ENCODE measurements at regions not wholly inside any gene's neighbourhood (a gene's known extent, or its start where the extent isn't known, plus 50 kb on each side); places are given as distances from the start of the nearest gene placed in this dataset.
"Not testable (repeated sequence)": the region's sequence is repeated elsewhere in the genome, so short reads cannot be mapped to it uniquely, and the experiment has no call there.

DNA sequence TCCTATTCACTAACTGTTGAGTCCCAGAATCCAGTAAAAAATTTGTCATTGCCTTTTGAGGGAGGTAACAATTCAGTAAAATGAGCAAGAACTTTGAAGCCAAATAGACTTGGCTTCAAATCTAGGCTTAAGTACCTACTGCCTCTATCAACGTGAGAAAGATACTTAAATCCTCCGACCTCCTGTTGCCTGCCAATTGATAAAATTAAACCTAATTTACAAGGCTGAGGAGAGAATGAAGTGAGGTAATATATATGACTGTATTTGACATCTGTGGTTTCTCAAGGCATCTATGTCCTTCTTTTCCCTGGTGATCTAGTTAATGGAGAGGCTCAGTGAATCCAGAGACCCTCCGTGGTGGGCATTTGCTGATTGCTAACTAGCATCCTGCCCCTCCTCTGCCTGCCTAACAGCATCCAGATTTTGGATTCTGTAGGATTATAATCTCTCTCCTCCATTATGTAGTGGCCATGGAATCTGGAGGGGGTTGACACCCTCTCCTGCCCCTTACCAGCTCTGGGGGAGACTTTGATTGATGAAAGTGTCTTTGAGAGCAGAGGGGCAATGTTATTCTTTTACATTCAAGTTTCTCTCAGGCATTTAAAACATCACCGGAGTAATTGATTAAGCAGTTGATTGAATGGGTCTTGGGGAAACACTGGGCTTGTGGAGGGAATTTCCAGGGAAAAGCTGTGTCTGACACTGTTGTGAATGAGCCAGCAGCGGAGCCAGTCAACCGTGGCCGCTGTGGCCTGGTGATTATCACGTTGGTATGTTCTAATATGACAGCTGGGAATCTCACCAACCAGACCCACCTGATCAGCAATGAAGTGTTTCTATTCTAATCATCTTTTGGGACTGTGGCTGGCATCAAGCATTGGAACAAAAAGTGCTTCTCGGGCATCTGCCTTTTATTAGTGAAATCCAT, 140.7 kb upstream of the FAM78B start:
- DNase-seq = peak; percentile 67

DNA sequence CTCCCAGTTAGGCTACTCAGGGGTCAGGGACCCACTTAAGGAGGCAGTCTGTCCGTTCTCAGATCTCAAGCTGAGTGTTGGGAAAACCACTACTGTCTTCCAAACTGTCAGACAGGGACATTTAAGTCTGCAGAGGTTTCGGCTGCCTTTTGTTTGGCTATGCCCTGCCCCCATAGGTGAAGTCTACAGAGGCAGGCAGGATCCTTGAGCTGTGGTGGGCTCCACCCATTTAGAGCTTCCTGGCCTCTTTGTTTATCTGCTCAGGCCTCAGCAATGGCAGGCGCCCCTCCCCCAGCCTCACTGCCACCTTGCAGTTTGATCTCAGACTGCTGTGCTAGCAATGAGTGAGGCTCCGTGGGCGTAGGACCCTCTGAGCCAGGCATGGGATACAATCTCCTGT, 149.5 kb upstream of the FAM78B start:
- not testable (repeated sequence) for DNase-seq

DNA sequence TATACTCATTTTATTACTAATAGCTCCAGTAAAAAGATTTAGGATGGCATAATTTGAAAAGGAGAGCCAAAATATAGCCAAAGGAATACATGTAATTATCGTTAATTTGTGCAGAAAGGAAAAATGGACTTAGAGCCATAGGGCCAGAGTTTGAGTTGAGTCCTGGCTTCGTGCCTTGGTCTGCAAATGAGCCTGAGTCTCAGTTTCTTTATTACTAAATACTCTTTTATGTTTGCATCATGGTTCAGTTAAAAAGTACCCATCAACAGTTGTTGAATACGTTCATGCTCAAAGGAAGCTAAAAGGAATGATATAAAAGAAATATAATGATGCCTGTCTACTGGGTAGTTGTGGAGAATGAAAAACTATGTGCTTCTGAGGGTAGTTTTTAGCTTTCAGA, 155.7 kb upstream of the FAM78B start:
- DNase-seq = no peak

DNA sequence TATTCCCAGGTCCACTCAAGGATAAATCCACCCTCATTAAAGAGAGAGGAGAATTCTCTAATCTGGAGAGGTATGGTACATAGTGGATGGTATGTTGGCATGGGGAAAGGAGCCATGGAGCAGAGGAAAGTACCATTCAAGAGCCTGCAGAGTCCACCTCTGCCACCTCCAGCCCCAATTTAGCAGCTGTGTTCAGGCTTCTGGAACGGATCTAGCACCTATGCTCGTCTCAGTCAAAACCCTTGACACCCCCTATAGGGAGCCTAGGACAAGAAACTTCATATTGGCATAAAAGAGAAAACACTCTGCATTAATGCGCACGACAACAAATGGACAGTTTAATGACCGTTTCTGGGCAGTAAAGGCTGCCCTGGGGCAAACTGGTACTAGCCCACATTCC, 161.1 kb upstream of the FAM78B start:
- DNase-seq = no peak

DNA sequence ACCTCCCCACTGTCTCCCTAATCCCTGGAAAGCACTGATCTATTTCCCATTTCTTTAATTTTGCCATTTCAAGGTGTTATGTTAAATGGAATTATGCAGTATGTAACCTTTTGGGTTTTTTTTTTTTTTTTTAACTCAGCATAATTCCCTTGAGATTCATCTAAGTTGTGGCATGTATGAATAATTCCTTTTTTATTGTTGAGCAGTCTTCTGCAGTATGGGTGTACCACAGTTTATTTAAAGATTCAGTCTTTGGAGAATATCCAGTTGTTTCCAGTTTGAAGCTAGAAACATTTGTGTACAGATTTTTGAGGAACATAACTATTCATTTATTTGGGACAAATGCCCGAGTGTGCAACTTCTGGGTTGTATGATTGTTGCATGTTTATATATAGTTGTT, 162.2 kb upstream of the FAM78B start:
- DNase-seq = no peak

DNA sequence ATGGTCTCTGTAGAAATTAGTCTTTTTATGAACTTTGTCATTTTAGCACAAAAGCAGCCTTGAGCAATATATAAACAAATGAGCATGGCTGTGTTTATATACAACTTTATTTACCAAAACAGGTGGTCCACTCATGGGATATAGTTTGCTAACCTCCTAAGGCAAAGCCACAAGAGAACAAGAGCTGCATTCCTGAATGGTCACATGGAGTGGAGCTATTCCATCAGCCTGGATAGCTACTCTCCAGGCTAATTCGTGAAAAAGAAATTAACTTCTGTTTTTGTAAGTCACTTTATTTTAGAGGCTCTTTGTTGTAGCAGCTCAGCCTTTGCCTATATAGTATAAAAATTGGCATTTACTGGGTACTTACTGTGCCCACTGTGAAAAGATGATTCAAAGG, 163.3 kb upstream of the FAM78B start:
- no peak for DNase-seq

DNA sequence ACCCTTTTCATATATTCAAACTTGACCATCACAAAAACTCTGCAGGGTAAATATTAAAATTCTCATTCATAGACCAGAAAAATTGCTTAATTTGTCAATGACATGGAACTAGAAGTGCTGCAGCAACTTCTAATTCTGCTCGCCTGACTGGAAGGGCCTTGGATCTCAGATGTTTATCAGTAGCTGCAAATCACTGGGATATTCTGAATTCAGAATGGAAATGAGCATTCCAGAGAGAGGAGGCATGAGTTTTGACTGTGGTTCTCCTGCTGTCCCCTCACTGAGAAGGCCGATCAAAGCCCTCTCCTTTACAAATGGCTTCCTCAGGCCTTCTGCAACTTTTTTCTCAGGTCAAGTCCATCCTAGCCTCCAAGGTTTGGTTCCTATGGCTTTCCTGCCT, 171.3 kb upstream of the FAM78B start:
- DNase-seq = no peak

DNA sequence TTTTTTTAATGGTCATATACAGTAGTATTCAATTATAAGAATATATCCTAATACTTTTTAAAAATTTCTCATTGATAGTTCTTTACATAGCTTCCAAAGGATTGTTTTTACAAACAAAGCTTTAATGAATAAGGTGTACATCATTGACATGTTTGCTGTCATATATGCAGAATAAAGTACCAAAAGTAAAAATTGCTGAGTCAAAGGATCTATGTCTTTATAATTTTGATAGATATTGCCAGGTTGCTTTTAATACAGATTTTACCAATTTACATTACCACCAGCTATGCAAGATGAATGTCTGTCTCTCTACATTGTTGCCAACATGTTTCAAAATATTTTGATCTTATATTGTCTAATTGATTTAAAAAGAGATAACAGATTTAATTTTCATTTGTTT, 173.9 kb upstream of the FAM78B start:
- DNase-seq = no peak

DNA sequence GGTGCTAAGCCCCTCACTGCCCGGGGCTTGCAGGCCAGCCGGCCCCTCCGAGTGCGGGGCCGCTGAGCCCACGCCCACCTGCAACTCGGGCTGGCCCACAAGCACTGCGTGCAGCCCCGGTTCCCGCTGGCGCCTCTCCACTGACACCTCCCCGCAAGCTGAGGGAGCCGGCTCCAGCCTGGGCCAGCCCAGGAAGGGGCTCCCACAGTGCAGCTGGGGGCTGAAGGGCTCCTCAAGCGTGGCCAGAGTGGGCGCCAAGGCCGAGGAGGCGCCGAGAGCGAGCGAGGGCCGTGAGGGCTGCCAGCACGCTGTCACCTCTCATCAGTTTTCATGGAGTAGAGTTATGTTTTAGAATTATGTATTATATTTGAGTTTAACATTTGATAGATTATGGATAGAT, 176.5 kb upstream of the FAM78B start:
- no peak for DNase-seq

DNA sequence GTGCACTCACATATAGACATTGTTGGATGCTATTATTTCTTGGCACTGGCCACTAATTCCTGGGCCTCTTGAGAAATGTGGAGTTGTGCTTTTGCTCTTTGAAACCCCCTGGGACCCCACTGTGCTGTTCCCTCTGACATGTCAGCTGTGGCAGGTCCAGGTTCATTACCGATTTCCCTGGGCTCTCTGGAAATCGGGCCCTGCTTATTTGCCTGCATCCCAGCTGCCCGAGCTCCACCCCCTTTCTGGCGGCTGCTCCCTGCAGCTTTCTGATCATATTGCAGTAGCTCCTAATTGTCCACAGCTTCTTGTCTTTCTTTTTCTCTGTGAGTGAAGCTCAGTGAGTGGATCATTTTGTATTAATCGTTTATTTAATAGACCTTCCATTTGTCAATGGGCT, 183.7 kb upstream of the FAM78B start:
- peak; percentile 87 for DNase-seq

DNA sequence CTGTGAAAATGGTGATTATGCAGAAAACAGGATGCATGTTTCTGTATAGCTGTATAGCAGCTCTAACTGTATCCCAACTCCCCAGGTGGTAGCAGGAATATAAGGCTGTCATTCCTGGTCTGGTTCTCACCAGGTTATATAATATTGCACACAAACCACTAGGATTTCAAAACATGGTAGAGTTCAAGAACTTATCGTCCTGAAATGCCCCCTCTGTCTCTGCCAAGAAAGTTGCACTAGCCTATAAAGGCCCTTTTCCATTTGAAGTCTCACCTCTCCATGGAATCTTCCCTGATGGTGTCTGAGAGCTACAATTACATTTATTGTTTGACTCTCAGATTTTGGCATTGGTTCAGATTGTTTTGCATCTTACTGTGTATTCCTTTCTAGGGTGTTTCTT, 184.9 kb upstream of the FAM78B start:
- no peak for DNase-seq

DNA sequence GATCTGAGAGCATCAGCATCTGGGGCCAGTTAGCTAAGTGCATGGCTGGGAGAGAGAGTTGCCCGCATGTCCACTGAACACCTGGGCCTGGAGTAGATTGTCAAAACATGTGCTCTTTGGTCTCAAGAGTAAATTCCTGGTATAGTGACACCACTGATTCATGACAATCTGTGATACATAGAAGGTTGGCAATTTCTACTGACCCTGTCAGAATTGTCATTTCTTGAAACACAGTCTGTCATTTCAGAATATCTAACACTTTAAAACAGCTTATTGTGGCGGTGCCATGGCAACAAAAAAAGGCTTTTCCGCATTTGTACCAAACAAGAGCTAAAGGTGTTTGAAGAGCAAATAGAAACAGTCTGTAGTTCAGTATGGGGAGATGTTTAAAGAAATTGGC, 186.4 kb upstream of the FAM78B start:
- DNase-seq = peak; percentile 23

DNA sequence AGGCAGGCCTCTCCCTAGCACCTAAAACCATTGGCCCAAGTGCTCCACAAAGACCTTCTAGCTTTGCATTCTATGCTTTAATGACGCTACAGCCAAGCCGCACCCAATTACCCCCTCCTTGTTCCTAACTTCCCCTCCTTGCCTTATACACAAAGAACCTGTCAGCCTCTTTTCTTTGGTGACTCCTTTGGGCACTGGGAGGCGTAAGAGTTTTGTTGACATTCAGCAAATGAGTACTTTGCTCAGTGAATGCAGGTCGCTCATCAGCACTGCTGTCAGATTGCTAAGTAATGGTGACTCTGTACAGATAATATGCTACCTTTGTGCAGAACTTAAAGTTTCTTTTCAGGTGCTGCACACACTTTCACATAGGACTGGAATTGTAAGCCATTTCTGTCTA, 187.6 kb upstream of the FAM78B start:
- no peak for DNase-seq

DNA sequence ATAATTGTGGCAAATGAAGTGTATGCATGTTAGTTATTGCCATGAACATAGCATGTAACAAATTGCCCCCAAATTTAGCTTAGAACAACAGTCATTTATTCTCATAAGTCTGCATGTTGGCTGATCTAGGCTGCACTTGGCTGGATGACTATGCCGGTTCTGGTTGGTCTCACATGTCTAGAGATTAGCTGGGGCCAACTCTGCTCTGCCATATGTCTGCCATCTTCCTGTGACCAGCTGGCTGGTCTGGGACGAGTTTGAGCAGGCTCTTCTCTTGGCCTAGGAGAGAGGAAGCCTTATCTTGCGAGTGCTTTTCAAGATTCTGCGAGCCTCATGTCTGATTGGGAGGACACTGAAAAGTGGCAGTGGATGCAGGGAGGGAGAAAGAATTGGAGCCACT, 198.3 kb upstream of the FAM78B start:
- DNase-seq = no peak

DNA sequence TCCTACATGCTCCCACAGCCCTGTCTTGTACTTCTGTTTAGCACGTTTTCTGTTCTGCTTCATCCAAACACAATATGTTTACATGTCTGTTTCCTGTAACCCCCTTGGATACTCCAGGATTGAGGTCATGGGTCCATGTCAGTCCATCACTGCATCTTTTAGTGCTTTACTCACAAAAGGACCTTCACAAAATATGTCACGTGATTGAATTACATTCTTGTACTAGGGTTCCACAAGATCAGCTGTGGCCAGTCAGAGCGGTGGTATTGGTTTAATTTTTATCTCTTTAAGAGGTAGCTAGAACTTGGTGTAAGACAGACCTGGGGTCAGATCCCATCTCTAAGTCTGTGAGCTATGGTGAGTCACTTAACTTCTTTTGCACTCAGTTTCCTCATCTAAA, 201.2 kb upstream of the FAM78B start:
- DNase-seq = no peak

DNA sequence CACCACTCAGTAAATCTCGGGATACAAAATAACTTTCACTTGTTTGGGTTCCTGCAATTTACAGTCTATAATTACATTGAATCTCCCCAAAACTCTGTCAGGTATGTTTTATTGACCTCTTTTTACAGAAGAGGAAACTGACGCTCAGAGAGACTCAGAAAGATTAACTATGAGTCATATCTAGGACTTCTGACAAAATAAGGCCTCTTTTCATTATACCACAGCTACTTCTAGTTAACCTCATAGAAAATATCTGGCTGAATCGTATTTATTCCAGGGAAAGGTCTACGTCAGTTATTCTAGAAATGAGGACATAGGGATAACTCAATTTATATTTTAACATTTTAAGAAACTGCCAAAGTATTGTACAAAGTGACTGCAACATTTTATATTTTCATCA, 211.1 kb upstream of the FAM78B start:
- DNase-seq = no peak

DNA sequence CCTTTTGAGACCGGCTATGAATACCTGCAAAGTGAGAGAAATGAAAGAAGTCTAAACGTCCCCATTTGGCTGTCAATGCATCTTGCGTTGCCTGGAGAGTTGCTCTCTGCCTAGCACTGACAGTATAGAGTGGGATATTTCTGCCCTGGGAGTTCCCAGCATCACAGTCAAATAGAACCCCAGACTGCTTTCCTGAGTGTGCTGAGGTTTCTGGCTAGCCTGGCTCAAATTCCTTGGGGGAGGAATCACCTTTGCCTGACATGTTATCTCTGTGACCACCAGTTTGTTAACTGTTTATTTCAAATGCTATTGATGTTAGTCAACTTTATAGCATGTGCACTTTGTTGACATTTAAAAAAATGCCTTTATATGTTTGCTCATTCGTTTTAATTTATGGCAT, 212.0 kb upstream of the FAM78B start:
- no peak for DNase-seq

DNA sequence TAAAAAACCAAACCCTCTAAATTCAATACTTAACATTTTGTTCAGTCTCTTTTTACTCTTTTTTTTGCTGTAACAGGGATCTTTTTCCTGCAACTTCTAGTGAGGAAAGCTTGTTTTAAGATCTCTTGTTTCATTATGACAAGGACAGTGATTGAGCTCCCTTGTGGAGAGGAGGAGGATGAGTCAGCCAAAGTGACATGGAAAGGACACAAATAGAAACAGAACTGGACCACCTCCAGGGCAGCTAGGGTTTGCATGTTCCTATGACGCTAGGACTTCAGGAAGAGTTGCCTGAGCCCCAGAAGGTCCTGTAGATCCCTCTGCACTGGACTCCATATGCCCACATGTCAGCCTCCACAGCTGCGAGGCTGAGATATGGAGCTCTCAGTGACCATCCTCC, 212.6 kb upstream of the FAM78B start:
- no peak for DNase-seq

DNA sequence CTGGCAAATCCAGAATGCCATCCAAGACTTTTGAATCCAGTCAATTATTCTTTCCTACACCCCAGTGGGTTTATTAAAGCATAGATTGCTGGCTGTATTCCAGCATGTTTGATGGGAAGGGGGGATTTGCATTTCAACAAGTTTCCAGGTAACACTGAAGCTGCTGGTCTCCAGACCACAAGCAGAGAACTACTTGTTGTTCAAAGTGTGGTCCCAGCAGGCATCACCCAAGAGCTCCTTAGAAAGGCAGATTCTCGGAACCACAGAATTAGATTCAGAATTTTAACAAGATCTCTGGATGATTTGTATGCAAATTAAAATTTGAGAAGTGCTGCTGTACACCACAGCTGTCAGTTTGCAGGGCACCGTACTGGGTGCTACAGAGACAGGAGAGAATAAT, 216.3 kb upstream of the FAM78B start:
- no peak for DNase-seq

DNA sequence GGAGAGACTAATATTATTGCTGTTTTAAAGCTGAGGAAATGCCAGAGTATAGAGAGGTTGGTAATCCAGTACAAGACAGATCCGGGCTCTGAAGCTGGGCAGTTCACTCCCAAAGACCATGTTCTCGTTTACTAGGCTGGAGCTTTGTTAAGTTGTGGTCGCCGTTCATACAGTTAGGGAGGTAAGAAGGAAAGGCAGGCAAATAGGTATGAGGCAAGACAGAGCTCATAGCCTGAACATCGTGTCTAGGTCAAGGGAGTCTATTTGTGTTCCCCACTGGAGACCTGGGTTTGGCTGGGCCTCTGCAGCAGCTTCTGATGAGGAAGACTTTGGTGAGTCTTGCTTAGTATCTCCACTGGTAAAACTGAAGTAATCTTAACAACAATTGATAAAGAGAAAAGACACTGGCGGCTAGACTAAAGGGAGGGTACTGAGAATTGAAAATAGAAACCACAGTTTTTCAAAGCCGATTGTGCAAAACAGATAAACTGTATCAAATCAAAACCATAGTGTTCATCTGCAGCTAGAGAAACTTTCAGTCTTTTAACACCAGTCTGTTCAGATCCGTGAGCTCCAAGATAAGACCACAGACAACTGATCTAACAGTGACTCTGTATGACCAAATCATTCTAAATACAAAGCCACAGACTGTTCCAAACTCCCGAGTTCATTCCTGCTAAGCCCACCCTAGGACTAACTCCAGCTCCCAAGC, 217.0 kb upstream of the FAM78B start:
- DNase-seq = no peak

DNA sequence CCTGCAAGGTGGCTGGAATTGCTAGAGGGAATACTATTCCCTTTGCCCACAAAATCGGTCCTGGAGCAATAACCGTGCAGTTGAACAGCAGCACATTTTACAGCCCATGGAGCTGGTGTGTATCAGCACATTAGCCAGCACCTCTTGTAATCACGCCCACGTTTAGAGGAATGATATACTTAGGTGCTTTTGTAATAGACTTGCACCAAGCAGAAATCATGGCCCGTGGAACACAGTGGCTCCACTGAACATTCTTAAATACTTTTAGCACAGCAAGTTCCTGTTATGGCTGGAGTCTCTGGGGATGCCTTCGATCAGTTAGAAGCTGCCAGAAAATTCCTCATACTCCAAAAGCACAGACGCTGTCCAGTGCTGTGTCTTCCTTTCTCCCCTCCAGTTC, 218.1 kb upstream of the FAM78B start:
- no peak for DNase-seq

DNA sequence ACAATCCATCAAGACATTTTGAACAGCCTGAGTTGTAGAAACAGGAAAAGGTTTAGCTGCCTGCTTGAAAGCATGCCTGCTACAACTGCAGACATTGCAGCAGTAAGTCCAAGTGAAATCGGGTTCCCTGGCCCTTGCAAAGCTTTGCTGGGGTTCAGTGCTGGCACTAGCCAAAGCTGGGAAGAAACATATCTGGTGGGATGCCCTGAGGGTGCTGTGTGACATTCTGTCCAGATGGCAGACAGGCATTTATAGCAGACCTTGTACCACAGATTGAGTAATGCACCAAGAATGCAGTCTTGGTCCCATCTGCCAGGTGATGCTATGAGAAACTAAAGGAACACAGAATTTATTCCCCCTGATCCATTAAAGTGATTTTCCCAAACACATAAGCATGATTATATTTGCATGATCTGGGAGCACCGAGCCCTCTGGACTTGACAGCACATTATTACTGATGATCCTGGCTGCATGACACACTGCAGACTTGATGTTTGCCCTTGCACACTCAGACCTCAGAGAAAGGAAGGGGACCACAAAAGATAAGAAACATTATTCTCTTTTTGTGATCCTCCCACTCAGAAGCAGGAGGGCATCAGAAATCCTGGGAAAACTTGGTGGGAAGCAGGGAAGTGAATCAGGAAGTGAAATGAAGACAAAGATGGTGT, 223.7 kb upstream of the FAM78B start:
- DNase-seq = no peak

DNA sequence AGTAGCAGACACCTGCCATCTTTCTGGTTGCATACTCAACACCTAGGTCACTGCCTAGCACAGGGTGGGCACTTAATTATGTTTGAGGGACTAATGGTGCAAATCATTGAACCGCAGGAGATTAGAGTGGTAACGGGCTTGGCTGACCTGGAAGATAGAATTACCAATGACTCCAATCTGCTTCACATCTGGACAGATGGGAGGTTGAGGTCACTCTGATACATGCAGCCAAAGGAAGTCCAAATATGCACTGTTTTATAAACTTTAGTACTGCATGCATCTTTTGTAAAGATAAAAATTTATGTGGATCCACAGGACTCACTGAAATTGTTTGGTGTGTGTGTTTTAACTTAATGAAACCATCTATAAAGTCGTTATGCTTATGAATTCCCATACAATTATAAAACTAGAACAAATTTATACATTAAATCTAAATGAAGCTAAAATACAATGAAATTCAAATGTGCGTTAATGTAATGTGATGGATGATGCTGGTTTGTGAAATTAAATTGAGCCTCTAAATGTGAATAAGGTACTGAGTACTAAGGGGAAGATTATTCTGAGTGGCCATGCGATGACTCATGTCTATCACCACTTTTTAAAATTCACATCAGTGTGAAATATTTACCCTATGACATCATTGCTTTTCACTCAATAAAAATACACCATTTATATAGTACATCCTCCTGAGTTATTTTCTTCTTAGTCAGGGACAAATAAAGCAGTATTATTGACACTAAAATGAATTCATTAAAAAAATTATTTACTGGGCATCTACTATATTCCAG, 224.7 kb upstream of the FAM78B start:
- DNase-seq = no peak
